D721Med (cell line): ENCODE measurements at regions not wholly inside any gene's neighbourhood (a gene's known extent, or its start where the extent isn't known, plus 50 kb on each side); places are given as distances from the start of the nearest gene placed in this dataset.

Experiments
- DNase-seq: peaks from one replicate; pipeline ENCODE4 v3.0.0; 2011; ENCODE audit warnings: low spot score; ENCODE audit not compliant: insufficient read length
- FAIRE-seq: peaks from 2 replicates; lab custom pipeline; 2011; peaks lifted over from hg19 to GRCh38; lab: Jason Lieb, UNC
- CTCF ChIP-seq: IDR thresholded peaks from 2 replicates; pipeline ENCODE4 v1.5.1; 2012; ENCODE audit warnings: mild to moderate bottlenecking, control low read depth; ENCODE audit not compliant: insufficient read depth; ENCODE audit errors: missing control alignments

- TF ChIP-seq CTCF: no peak
Measured at GRCh38 chr15:87201986-87202385, 1054.6 kb downstream of the NTRK3 start.

GRCh38 chr15:87200149-87200548 lies 1056.4 kb downstream of the NTRK3 start:
- DNase-seq (no peak), FAIRE-seq (no peak)
- no peak for TF ChIP-seq CTCF

More at GRCh38 chr15:87201986-87202385, 1054.6 kb downstream of the NTRK3 start:
- DNase-seq (no peak), FAIRE-seq (no peak)

- no peak for FAIRE-seq
- no peak for DNase-seq
- TF ChIP-seq CTCF: no peak
Measured at GRCh38 chr15:87197981-87198380, 1058.6 kb downstream of the NTRK3 start.

GRCh38 chr15:87196498-87196897 lies 1060.0 kb downstream of the NTRK3 start:
- DNase-seq (no peak), FAIRE-seq (no peak)
- no peak for TF ChIP-seq CTCF

GRCh38 chr15:87193481-87193880 lies 1063.1 kb downstream of the NTRK3 start:
- FAIRE-seq: no peak
- TF ChIP-seq CTCF: no peak
- no peak for DNase-seq

- DNase-seq: no peak
- TF ChIP-seq CTCF: no peak
- no peak for FAIRE-seq
Measured at GRCh38 chr15:87167706-87168105, 1088.0 kb downstream of the AGBL1 start.

GRCh38 chr15:87167055-87167454 lies 1087.4 kb downstream of the AGBL1 start:
- DNase-seq (no peak), FAIRE-seq (no peak)
- TF ChIP-seq CTCF: no peak
